GM21528 (cell line): ENCODE measurements at regions not wholly inside any gene's neighbourhood (a gene's known extent, or its start where the extent isn't known, plus 50 kb on each side); places are given as distances from the start of the nearest gene placed in this dataset.

Experiments used
- ATAC-seq: cut with Tn5 transposase; IDR thresholded peaks from one replicate; pipeline ENCODE4 v1.9.1; 2021; ENCODE audit warnings: mild to moderate bottlenecking, moderate library complexity; ENCODE audit not compliant: unreplicated experiment, low FRiP score

DNA sequence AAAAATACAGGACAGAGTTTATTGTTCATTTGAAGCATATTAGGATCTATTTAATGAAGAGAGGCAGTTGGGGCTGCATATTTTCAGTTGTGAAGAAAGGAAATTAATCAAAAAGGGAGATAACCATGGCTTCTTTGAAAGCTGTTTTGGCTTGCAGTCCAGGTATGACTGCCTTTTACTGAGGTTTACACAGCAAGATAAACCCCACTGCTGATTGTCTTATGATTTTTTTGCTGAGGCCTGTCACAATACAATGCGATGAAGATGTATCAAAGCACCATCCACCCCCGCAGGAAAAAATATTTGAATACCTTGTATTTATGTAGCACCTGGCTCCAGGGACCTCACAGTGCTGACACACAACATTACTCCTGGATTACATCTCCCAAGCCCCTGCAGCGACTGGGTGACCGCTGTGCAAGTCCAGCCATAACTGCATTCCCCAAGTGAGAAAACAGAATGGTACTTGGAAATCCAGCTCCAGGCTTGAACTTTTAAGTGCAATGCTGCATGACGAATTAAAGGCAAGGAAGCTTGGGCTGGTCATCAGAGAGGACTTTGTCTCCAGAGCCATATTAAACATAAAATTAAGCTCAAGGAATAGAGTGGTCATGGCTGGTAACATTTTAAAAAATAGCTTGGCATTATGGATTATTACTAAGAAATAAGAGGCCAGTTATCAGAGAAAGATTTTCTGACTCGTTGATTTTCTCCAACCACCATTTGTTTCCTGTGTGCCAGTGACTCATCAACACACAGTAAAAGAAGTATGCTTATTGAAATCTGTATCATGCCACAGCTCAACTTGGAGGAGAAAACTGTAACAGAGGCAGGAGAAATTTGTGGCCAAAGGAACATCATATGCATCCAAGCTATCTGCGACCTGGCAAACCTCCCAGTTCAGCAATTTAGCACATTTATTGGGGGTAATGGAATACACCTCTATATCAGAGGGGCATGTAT, 374.2 kb downstream of the MAN2A1 start:
- no peak for ATAC-seq

DNA sequence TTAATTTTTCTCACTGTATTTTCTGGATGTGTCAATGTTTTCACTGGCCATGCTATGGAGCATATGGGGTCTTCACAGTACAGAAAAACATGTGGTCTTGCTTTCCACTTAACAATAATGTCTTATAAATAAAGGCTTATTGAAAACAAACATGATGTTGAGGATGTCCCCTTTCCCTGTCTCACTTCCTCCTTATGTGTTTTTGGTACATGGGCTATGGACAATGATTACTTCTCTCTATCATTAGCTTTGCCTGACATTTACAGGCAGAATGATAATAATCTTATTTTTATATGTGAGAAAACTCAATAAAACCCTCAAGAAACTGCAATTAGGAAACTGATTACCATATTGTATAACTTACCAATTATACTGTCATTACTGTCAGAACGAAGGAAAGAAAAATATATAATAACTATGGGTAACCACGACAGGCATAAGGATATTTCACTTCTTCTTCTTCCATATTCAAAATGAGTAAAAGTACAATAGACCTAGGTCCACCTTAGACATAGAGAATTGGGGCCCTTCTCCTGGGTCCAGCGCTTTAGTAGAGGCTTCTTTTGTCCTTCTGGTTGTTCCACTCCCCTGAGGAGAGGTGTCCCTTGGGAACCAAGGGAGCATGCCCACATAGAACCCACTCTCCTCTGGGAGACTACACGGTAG, 375.0 kb downstream of the MAN2A1 start:
- ATAC-seq = no peak

- no peak for ATAC-seq
These were observed 381.1 kb downstream of the MAN2A1 start for GRCh38 chr5:110070836-110071235.

- ATAC-seq = no peak
These were observed 382.9 kb downstream of the MAN2A1 start for GRCh38 chr5:110072651-110073050.

GRCh38 chr5:110073534-110073933, 383.8 kb downstream of the MAN2A1 start:
- no peak for ATAC-seq

DNA sequence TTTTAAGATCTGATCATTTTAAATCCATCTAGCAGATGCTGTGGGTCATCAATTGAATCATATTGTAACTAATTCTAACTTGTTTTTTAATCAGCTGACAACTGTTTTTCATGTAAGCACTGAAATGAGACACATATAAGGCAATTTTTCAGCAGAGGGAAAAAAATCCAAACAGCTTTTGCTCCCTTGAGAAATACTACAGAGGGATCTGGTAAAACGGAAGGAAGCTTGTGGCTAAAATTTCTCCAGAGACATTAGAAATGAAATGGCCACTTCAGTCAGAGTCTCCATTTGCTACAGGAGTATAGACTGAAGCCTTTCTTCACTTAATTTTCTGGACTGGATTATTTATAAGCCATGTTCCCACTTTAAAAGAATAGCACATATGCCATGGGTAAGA, 385.9 kb downstream of the MAN2A1 start:
- ATAC-seq = no peak

- no peak for ATAC-seq
These were observed 387.4 kb downstream of the MAN2A1 start for GRCh38 chr5:110077147-110077546.

GRCh38 chr5:110082194-110082593, 392.5 kb downstream of the MAN2A1 start:
- no peak for ATAC-seq

DNA sequence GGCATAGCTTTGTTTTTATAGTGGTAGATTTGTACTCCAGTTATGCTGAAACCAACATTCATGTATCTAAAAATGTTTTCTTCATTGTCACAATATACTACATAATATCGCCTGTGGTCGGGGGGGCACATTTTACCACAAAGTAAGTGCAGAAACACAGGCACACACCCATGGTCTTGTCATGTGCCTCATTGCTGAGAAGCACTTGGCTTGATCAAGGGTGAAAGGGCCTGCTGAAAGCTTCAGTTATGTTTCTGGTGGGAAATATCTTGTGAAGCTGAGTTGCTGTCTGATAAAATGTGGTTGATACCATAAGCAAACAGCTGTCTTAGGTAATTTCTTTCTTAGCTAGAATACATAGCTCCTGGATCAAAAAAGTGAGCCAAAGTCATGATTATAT, 393.1 kb downstream of the MAN2A1 start:
- ATAC-seq = no peak

DNA sequence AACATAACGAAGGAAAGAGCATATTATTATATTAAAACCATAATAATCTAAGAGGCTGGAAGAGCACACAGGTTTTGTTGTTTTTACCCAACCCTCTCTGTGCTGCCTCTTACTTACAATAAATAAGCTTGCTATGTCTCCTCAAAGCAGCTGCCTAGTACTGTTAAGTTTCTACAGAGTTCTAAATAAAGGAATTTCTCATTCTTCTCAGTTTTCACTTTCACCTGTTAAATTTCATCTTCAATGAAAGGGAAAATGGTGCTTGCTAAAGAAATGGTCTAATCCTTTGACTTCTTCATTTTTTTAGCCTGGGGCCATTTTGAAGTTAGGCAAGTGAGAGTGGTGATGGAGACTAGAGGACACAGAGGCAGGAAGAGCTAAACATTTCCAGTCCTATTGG, 396.1 kb downstream of the MAN2A1 start:
- no peak for ATAC-seq

- no peak for ATAC-seq
These were observed 397.1 kb downstream of the MAN2A1 start for GRCh38 chr5:110086658-110087388.

GRCh38 chr5:110087829-110088228, 398.1 kb downstream of the MAN2A1 start:
- ATAC-seq = no peak

DNA sequence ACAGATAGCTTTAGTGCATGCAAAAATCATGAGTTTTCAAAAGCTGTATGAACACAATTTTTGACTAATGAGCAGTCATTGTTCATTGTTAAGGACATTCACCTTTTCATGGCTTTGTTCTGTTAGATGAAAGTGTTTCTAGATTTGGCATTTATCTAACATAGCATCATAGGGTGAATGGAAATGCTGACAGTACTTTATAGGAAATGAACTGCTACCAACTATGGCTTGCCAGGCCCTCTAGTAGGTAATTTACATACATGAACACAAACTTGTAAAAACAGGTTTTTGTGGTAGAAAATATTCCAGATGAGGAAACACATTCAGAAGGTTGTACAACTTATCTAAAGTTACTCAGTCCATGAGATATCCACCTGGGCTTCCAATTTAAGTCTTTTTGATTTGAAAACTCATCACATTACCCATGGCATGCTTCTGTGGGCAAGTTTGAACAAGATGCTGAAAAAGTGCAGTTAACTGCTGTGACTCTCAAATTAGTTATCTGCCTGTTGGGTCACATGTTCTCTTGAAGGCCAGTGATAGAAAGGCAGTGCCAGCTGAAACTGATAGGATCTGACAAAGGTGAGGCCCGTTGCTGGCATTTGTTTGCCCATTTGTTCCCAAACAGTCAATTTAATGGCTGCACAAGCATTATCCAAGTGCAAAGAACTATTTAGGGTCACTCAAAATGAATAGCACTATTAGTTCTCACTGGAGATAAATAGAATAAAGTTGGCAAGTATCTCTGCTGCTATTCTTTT, 399.1 kb downstream of the MAN2A1 start:
- no peak for ATAC-seq

- ATAC-seq = no peak
These were observed 403.4 kb downstream of the MAN2A1 start for GRCh38 chr5:110092955-110093785.

- ATAC-seq = no peak
These were observed 404.4 kb downstream of the MAN2A1 start for GRCh38 chr5:110094109-110094508.

GRCh38 chr5:110094548-110094947, 404.8 kb downstream of the MAN2A1 start:
- no peak for ATAC-seq

- no peak for ATAC-seq
These were observed 406.7 kb downstream of the MAN2A1 start for GRCh38 chr5:110096419-110096818.

- no peak for ATAC-seq
These were observed 409.8 kb downstream of the MAN2A1 start for GRCh38 chr5:110099572-110099971.

DNA sequence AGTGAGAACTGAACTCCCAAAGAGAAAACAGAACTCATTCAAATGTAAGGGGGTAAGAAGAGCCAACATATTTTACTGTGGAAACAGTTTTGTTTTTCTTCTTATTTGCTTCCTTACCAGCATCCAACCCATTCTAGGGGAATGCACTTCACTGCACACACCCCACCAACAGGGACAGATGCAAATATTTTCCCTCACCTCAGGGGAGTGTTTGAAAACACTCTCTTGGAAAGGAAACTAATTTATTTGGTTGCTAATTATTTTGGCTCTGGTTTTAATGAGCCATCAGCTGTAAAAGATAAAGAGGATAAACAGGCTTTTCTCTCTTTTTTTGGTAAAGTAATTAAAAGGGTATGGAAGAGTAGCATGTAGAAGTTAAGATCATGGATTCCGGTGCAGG, 413.4 kb downstream of the MAN2A1 start:
- ATAC-seq = no peak
